Astrocyte (in vitro differentiated cells and primary cell): ENCODE measurements at regions not wholly inside any gene's neighbourhood (a gene's known extent, or its start where the extent isn't known, plus 50 kb on each side); places are given as distances from the start of the nearest gene placed in this dataset.

Experiments
- EZH2 ChIP-seq: IDR thresholded peaks from 2 replicates; pipeline ENCODE4 v1.6.1; 2012; ENCODE audit warnings: mild to moderate bottlenecking, low read length, inconsistent platforms; ENCODE audit not compliant: insufficient read depth
- TF ChIP-seq, protein P1 (sequence below): IDR thresholded peaks from 2 replicates; pipeline ENCODE4 v1.5.1; 2011; ENCODE audit warnings: low read depth, mild to moderate bottlenecking, inconsistent platforms, low read length, moderate library complexity; ENCODE audit not compliant: insufficient read depth

DNA sequence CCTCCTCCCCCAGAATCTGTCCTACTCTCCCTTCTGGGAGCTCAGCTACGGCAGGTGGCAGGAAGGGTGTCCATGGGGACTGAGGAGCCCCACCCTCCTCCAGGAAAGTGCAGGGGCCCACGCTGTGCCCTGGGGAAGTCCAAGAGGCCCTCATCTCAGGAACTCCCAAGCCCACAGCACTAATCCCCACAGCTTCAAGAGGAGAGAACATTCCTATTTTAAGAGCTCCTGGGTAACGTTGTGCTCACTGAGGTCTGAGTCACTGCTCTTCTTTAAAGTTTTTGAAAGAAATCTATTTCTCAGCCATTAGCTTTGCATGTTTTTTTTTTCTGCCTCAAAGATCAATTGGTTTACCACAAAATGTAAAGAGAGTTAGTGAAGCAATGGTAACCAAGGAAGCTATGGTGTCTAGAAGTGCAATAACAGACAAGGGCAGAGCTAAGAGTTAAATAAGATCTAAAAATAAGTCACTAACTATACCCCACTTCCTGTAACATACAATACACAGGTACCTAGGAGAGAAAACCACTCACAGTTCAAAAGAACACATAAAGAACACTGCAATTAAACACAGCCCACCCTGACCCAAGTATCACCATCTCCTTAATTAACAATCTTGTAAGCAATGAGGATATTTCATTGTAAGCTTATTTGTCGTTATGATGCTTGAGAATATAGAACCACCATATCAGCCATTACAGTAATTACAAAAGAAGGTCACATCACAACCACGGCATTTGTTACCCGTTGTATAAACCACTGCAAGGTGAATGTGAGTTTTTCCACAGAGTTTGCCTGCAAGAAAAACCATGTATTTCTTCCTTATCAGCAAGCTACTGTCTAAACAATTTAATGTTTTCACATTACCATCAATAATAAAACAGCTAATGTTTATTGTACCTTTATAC lies 382.3 kb upstream of the SLC30A5 start:
- no peak for TF ChIP-seq EZH2
- TF ChIP-seq, protein P1, sequence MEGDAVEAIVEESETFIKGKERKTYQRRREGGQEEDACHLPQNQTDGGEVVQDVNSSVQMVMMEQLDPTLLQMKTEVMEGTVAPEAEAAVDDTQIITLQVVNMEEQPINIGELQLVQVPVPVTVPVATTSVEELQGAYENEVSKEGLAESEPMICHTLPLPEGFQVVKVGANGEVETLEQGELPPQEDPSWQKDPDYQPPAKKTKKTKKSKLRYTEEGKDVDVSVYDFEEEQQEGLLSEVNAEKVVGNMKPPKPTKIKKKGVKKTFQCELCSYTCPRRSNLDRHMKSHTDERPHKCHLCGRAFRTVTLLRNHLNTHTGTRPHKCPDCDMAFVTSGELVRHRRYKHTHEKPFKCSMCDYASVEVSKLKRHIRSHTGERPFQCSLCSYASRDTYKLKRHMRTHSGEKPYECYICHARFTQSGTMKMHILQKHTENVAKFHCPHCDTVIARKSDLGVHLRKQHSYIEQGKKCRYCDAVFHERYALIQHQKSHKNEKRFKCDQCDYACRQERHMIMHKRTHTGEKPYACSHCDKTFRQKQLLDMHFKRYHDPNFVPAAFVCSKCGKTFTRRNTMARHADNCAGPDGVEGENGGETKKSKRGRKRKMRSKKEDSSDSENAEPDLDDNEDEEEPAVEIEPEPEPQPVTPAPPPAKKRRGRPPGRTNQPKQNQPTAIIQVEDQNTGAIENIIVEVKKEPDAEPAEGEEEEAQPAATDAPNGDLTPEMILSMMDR, result no peak
